GM19240 (cell line): ENCODE measurements at regions not wholly inside any gene's neighbourhood (a gene's known extent, or its start where the extent isn't known, plus 50 kb on each side); places are given as distances from the start of the nearest gene placed in this dataset.

Source experiments
- DNase-seq: peaks from one replicate; pipeline ENCODE4 v3.0.0; 2011; ENCODE audit warnings: low spot score; ENCODE audit not compliant: insufficient read length

- DNase-seq = no peak
Observed at GRCh38 chr6:166010136-166010960, 157.3 kb downstream of the TBXT start.

- no peak for DNase-seq
Observed at GRCh38 chr6:166009385-166010031, 158.1 kb downstream of the TBXT start.

- no peak for DNase-seq
Observed at GRCh38 chr6:166008441-166009369, 158.9 kb downstream of the TBXT start.

GRCh38 chr6:166007349-166008263 is 160.0 kb downstream of the TBXT start:
- DNase-seq = no peak

GRCh38 chr6:166006900-166007301 is 160.8 kb downstream of the TBXT start:
- DNase-seq = no peak

GRCh38 chr6:166005944-166006899 is 161.4 kb downstream of the TBXT start:
- no peak for DNase-seq

- DNase-seq = no peak
Observed at GRCh38 chr6:166005401-166005943, 162.2 kb downstream of the TBXT start.

GRCh38 chr6:166004876-166005275 is 162.8 kb downstream of the TBXT start:
- DNase-seq = no peak

GRCh38 chr6:166004471-166004870 is 163.2 kb downstream of the TBXT start:
- DNase-seq = no peak

GRCh38 chr6:166003569-166003968 is 164.1 kb downstream of the TBXT start:
- DNase-seq = no peak

- no peak for DNase-seq
Observed at GRCh38 chr6:166001359-166001758, 166.3 kb downstream of the TBXT start.

- DNase-seq = no peak
Observed at GRCh38 chr6:165999279-165999678, 168.4 kb downstream of the TBXT start.

- no peak for DNase-seq
Observed at GRCh38 chr6:165998072-165998471, 169.6 kb downstream of the TBXT start.

GRCh38 chr6:165991341-165991740 is 176.3 kb downstream of the TBXT start:
- DNase-seq = no peak

GRCh38 chr6:165990216-165990615 is 177.4 kb downstream of the TBXT start:
- DNase-seq = no peak

- DNase-seq = no peak
Observed at GRCh38 chr6:165988757-165989456, 178.7 kb downstream of the TBXT start.

GRCh38 chr6:165988302-165988756 is 179.3 kb downstream of the TBXT start:
- no peak for DNase-seq

GRCh38 chr6:165987483-165988301 is 180.0 kb downstream of the TBXT start:
- no peak for DNase-seq
